Mucosa of descending colon (tissue), 3 donors: ENCODE measurements at regions not wholly inside any gene's neighbourhood (a gene's known extent, or its start where the extent isn't known, plus 50 kb on each side); places are given as distances from the start of the nearest gene placed in this dataset.

ENCODE experiments used
- ATAC-seq: fragments of 200-7000 bp; cut with Tn5 transposase; one replicate; pipeline ENCODE4 v1.9.1; 2020; ENCODE audit warnings: mild to moderate bottlenecking, moderate library complexity
- DNase-seq, 3 donors: peaks; one replicate each; pipeline ENCODE4 v3.0.0-alpha.2; 2020
- H3K36me3 ChIP-seq: fragments of 200-600 bp; one replicate; pipeline ENCODE4 v1.8.0; 2021; ENCODE audit warnings: low read depth, mild to moderate bottlenecking
- H3K4me1 ChIP-seq: fragments of 200-600 bp; one replicate; pipeline ENCODE4 v1.8.0; 2021; ENCODE audit warnings: low read depth, mild to moderate bottlenecking
- H3K4me3 ChIP-seq: fragments of 200-600 bp; one replicate; pipeline ENCODE4 v1.8.0; 2021; ENCODE audit warnings: mild to moderate bottlenecking
- H3K9me3 ChIP-seq: fragments of 200-600 bp; one replicate; pipeline ENCODE4 v1.8.0; 2021; ENCODE audit warnings: mild to moderate bottlenecking
- intact Hi-C, 2 donors: fragments of 100-400 bp; cut with DNase I in 1 of 2; cut with micrococcal nuclease in 1 of 2; formaldehyde crosslinking; loops; one replicate each; pipeline versions ENCODE4 v1.11.0 to v1.11.1; 2022; cut with DNase I, micrococcal nuclease
- TF ChIP-seq, protein P1 (sequence below): fragments of 200-600 bp; IDR thresholded peaks from one replicate; pipeline ENCODE4 v1.8.0; 2022; ENCODE audit warnings: antibody characterized with exemption, mild to moderate bottlenecking
- donor health status: DM: no; HTN: no; CAD: no; lungs with moderate emphysema.
- donor health status: DM: no; HTN: no; CAD: no.
- donor health status: DM: no; HTN: yes; CAD: no.

- Histone ChIP-seq H3K36me3 (no peaks in the 10 kb centered on the region), H3K4me1 (peaks cover 5% of the 10 kb centered on the region), H3K4me3 (no peak overlapping the region), H3K9me3 (no peaks in the 10 kb centered on the region)
- intact Hi-C loops = no loop called here
- DNase-seq = no peak
- no peak for ATAC-seq
- TF ChIP-seq, protein P1, sequence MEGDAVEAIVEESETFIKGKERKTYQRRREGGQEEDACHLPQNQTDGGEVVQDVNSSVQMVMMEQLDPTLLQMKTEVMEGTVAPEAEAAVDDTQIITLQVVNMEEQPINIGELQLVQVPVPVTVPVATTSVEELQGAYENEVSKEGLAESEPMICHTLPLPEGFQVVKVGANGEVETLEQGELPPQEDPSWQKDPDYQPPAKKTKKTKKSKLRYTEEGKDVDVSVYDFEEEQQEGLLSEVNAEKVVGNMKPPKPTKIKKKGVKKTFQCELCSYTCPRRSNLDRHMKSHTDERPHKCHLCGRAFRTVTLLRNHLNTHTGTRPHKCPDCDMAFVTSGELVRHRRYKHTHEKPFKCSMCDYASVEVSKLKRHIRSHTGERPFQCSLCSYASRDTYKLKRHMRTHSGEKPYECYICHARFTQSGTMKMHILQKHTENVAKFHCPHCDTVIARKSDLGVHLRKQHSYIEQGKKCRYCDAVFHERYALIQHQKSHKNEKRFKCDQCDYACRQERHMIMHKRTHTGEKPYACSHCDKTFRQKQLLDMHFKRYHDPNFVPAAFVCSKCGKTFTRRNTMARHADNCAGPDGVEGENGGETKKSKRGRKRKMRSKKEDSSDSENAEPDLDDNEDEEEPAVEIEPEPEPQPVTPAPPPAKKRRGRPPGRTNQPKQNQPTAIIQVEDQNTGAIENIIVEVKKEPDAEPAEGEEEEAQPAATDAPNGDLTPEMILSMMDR = no peak
Observed at GRCh38 chr2:198405311-198405710, 600.9 kb downstream of the PLCL1 start.

- Histone ChIP-seq H3K4me3 (no peak overlapping the region), H3K4me1 (peaks cover 5% of the 10 kb centered on the region), H3K9me3 (no peaks in the 10 kb centered on the region), H3K36me3 (no peaks in the 10 kb centered on the region)
- TF ChIP-seq, protein P1 = no peak
- peak; percentile 91 for ATAC-seq
- peak in 1 of 3 donors; percentile 20 for DNase-seq
- intact Hi-C loops = no loop called here
Observed at GRCh38 chr2:198401644-198402043, 597.3 kb downstream of the PLCL1 start.

GRCh38 chr2:198400999-198401398 is 596.6 kb downstream of the PLCL1 start:
- peak; percentile 56 for ATAC-seq

DNA sequence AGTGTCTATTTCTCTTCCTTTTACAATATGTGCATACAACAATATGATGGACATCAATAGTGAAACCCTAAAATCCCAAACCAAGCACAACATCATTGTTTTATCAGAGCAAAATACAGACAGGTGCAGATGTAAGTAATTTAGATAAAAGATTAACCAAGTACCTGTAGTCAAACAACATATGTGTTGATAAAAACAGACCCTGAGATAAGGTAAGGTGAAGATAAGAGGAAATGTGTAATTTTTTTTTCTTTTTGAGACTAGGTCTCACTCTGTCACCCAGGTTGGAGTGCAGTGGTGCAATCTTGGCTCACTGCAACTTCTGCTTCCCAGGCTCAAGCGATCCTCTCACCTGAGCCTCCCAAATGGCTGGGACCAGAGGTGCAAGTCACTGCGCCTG is 589.8 kb downstream of the PLCL1 start:
- Histone ChIP-seq H3K9me3 (no peaks in the 10 kb centered on the region), H3K4me3 (no peak overlapping the region), H3K36me3 (no peaks in the 10 kb centered on the region), H3K4me1 (no peaks in the 10 kb centered on the region)
- no peak for DNase-seq
- peak; percentile 92 for ATAC-seq
- TF ChIP-seq, protein P1 = no peak
- intact Hi-C loops = no loop called here

More at GRCh38 chr2:198400999-198401398, 596.6 kb downstream of the PLCL1 start:
- Histone ChIP-seq H3K36me3 (no peaks in the 10 kb centered on the region), H3K9me3 (no peaks in the 10 kb centered on the region), H3K4me1 (peaks cover 5% of the 10 kb centered on the region), H3K4me3 (no peak overlapping the region)
- TF ChIP-seq, protein P1 = no peak
- no peak for DNase-seq
- intact Hi-C loops = no loop called here

GRCh38 chr2:198390670-198391069 is 586.3 kb downstream of the PLCL1 start:
- ATAC-seq = no peak
- intact Hi-C loops = no loop called here
- Histone ChIP-seq H3K4me3 (no peak overlapping the region), H3K36me3 (no peaks in the 10 kb centered on the region), H3K4me1 (no peaks in the 10 kb centered on the region), H3K9me3 (no peaks in the 10 kb centered on the region)
- DNase-seq = no peak
- TF ChIP-seq, protein P1 = no peak

GRCh38 chr2:198387677-198388076 is 583.3 kb downstream of the PLCL1 start:
- Histone ChIP-seq H3K36me3 (no peaks in the 10 kb centered on the region), H3K4me1 (no peaks in the 10 kb centered on the region), H3K9me3 (no peaks in the 10 kb centered on the region), H3K4me3 (no peak overlapping the region)
- intact Hi-C loops = no loop called here
- DNase-seq = no peak
- ATAC-seq = peak; percentile 58
- TF ChIP-seq, protein P1 = no peak
